ENCODE measurements at regions not wholly inside any gene's neighbourhood (a gene's known extent, or its start where the extent isn't known, plus 50 kb on each side); places are given as distances from the start of the nearest gene placed in this dataset.

DNA sequence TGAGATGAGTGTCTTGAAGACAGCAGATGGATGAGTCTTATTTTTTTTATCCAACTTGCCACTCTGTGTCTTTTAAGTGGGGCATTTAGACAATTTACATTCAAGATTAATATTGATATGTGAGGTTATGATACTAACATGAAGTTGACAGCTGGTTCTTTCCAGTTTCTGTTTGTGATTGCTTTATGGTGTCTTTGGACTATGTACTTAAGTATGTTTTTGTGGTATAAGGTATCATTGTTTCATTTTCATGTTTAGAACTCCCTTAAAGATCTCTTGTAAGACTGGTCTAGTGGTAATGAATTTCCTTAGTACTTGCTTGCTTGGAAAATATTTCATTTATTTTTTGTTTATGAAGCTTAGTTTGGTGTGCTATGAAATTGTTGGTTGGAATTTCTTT is 550.3 kb upstream of the NOVA1 start:
- H3K4me1 Mint-ChIP-seq: no peaks in the 10 kb centered on the region
- DNase-seq (no peak), ATAC-seq (no peak)
- peaks cover 11% of the 10 kb centered on the region for H3K9me3 Mint-ChIP-seq
- no peaks in the 10 kb centered on the region for H3K27me3 Mint-ChIP-seq
- no peak overlapping the region for H3K4me3 Mint-ChIP-seq
- no peak overlapping the region for H3K27ac Mint-ChIP-seq
- H3K36me3 Mint-ChIP-seq (ENCODE audit: low read depth): no peaks in the 10 kb centered on the region

DNA sequence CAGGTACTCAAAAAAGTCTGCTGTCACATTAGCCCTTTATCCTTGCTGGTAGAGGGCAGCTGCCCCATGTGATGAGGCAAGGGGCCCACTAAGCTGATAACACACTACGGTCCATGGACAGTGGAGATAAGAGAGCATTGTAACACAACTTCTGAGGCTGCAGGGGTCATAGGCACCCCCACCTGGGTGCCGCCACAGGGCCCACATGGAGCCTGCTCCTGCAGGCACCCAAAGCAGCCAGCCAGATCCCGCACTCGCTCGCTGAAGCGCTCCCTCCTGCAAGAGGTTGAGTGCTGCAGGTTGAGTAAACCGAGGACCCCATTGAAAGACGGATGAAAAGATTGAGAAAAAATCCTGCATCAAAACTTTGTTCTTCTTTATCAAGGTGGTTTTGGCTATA is 566.3 kb upstream of the NOVA1 start:
- Mint-ChIP-seq H3K4me3 (no peak overlapping the region), H3K27ac (no peak overlapping the region)

DNA sequence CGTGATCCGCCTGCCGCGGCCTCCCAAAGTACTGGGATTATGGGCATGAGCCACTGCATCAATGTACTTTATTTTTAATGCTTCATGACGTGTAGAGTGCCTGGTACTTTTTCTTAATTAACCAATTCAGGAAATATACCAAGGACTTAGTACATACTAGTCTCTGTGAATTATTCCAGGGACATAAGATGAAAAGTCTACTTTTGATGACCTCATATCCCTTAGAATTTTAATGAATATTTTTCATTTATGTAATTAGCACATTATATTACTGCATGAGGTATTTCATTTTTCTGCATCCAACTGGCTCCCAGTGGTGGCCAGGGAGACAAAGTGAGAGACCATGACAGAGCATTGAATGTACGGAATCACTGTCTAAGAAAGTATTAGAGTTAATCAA is 577.7 kb upstream of the NOVA1 start:
- DNase-seq (no peak), ATAC-seq (no peak)
- Mint-ChIP-seq H3K36me3 (ENCODE audit: low read depth) (no peaks in the 10 kb centered on the region), H3K27ac (no peak overlapping the region), H3K4me3 (no peak overlapping the region), H3K27me3 (no peaks in the 10 kb centered on the region), H3K4me1 (no peaks in the 10 kb centered on the region), H3K9me3 (peaks cover 14% of the 10 kb centered on the region)

More for the DNA sequence above, 566.3 kb upstream of the NOVA1 start:
- H3K36me3 Mint-ChIP-seq (ENCODE audit: low read depth): no peaks in the 10 kb centered on the region
- H3K9me3 Mint-ChIP-seq: peaks cover 5% of the 10 kb centered on the region
- ATAC-seq (peak; percentile 7), DNase-seq (no peak)
- no peaks in the 10 kb centered on the region for H3K27me3 Mint-ChIP-seq
- no peaks in the 10 kb centered on the region for H3K4me1 Mint-ChIP-seq

DNA sequence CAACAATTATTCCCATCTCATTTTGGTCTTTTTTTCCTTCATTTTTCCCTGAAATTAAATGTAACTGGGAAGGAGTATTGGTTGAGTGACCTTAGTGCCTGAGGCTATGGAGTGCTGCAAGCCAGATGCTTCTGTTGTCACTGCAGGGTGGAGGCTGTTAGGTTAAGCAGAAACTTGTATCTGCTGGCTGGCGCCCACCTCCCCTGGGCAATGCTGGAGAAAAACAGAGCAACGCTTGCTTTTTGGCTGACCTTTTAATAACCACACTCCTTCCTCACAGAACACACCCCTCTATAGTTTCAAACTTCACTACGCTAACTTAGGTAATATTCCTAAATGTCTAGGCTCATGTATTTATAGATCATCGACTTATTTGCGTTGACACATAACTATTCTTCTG is 583.5 kb upstream of the NOVA1 start:
- Mint-ChIP-seq H3K4me3 (no peak overlapping the region), H3K27me3 (no peaks in the 10 kb centered on the region), H3K36me3 (ENCODE audit: low read depth) (no peaks in the 10 kb centered on the region), H3K4me1 (no peaks in the 10 kb centered on the region), H3K27ac (no peak overlapping the region), H3K9me3 (peaks cover 23% of the 10 kb centered on the region)
- ATAC-seq (no peak), DNase-seq (no peak)

DNA sequence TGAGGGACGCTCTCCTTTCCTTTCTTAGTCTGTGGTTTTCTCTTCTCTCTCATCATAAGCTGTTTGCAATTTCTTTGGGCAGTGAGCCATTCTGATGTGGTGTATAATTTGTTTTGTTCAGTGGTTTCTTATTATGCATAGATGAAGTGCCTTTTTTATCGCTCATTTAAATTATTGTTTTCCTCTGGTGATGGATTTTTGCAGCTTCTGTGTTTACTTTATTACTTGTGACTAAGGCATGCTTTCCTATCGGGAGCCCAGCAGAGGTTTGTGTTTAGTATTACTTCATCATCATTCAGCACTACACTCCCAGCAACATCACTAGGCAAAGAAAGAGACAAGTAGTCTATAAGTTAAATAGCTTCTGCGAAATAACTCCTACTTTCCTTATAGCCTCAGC is 586.6 kb upstream of the NOVA1 start:
- Mint-ChIP-seq H3K9me3 (peaks cover 23% of the 10 kb centered on the region), H3K4me3 (no peak overlapping the region), H3K27ac (no peak overlapping the region)

DNA sequence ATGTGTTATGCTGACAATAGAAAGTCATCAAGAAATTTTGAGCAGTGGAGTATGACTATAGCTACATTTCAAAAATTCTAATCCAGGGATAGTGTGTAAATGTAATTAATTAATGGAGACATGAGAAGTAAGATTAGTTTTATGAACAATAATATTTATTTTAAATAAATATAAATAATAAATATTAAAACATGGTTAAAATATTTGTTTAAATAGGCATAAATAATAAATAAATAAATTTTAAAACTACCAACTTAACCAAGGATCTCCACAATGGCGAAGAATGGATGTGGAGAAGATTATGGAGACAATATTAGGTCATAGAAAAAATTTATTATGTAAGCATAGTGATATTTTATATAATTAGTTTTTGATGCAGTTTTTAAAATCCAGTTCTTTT is 588.2 kb upstream of the NOVA1 start:
- Mint-ChIP-seq H3K27me3 (no peaks in the 10 kb centered on the region), H3K9me3 (peaks cover 23% of the 10 kb centered on the region), H3K36me3 (ENCODE audit: low read depth) (no peaks in the 10 kb centered on the region), H3K4me1 (no peaks in the 10 kb centered on the region), H3K27ac (no peak overlapping the region), H3K4me3 (no peak overlapping the region)
- DNase-seq (no peak), ATAC-seq (no peak)

More for the DNA sequence above, 586.6 kb upstream of the NOVA1 start:
- H3K36me3 Mint-ChIP-seq (ENCODE audit: low read depth): no peaks in the 10 kb centered on the region
- no peak for DNase-seq
- H3K27me3 Mint-ChIP-seq: no peaks in the 10 kb centered on the region
- ATAC-seq: no peak
- H3K4me1 Mint-ChIP-seq: no peaks in the 10 kb centered on the region

DNA sequence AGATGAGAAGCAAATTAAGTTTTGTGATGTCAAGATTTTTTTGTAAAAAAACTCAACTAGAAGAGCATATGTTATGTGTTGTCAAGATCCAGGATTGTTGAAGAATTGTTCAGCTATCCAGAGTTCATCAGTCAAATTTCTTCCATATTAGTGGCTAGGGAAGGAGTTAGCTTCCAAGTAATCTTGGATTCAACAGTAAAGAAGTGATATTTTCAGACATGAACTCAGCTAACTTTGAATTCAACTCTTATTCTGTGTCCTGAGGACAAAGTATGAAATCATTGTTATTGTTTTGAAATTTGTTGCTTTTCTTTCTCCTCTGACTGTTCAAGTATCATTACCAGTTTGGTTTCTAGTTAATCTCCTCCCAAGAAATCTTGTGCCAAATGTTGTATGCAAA is 589.3 kb upstream of the NOVA1 start:
- H3K4me1 Mint-ChIP-seq: no peaks in the 10 kb centered on the region
- no peak overlapping the region for H3K4me3 Mint-ChIP-seq
- H3K27ac Mint-ChIP-seq: no peak overlapping the region
- H3K27me3 Mint-ChIP-seq: no peaks in the 10 kb centered on the region
- ATAC-seq (no peak), DNase-seq (no peak)
- H3K36me3 Mint-ChIP-seq (ENCODE audit: low read depth): no peaks in the 10 kb centered on the region
- peaks cover 23% of the 10 kb centered on the region for H3K9me3 Mint-ChIP-seq

DNA sequence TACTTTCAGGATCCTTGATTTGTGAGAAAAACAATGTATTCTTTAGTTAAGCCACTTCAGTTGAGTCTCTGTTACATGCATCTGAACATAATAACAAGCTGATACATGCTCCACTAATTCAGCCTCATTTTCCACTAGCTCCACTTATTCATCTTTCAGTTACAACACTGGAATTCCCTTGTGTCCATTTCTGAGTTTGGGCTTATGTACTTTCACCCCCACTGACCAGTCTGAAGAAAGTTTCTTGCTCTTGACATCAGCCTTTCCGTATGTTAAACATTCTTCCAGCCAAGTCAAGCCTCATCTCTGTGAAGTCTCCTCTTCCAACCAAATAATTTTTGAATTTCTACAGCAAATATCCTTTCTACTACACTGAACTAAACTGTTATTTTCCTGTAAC is 592.5 kb upstream of the NOVA1 start:
- H3K27me3 Mint-ChIP-seq: no peaks in the 10 kb centered on the region
- H3K4me3 Mint-ChIP-seq: no peak overlapping the region
- H3K36me3 Mint-ChIP-seq (ENCODE audit: low read depth): no peaks in the 10 kb centered on the region
- H3K27ac Mint-ChIP-seq: no peak overlapping the region
- no peak for DNase-seq
- H3K9me3 Mint-ChIP-seq: peaks cover 25% of the 10 kb centered on the region
- ATAC-seq: no peak
- no peaks in the 10 kb centered on the region for H3K4me1 Mint-ChIP-seq

DNA sequence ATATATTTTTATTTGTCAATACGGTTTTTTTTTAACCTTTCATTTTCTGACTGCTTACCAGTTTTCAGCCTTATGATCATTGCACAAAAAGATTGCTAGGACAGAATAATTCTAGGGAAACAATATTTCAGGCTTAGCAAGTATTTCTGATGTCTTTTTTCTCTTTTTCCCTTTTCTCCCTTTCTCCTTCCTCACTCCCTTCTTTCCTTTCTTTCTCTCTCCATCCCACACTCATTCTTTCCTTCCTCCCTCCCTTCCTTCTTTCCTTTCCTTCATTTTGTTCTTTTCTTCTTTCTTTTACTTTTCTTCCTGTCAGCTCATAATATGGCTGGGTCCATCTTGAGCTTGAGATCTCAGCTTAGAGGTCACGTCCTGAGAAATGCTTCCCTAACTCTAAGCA is 601.4 kb upstream of the NOVA1 start:
- no peak for ATAC-seq
- no peak overlapping the region for H3K27ac Mint-ChIP-seq
- no peak for DNase-seq
- H3K36me3 Mint-ChIP-seq (ENCODE audit: low read depth): no peaks in the 10 kb centered on the region
- H3K9me3 Mint-ChIP-seq: peaks cover 1% of the 10 kb centered on the region
- H3K27me3 Mint-ChIP-seq: no peaks in the 10 kb centered on the region
- H3K4me3 Mint-ChIP-seq: no peak overlapping the region
- no peaks in the 10 kb centered on the region for H3K4me1 Mint-ChIP-seq

DNA sequence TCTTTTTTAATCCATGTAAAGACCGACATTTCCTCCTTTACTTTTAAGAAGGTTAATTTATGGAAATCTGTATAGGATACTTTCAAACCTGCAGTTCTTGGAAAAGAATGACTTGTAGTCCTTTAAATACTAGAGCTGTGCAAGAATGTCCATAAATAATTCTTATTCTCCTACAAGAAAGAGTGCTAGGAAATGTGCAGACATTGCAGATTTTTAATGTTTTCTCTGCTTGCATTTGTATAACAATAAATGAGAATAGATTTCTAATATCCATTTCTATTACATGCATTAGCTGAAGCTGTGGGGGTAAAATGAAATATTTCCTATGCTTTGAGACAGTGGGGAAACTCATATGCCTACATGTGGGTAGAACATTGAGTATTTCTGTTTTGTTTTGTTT is 607.2 kb upstream of the NOVA1 start:
- Mint-ChIP-seq H3K36me3 (ENCODE audit: low read depth) (no peaks in the 10 kb centered on the region), H3K27me3 (no peaks in the 10 kb centered on the region), H3K27ac (no peak overlapping the region), H3K4me1 (no peaks in the 10 kb centered on the region), H3K9me3 (peaks cover 12% of the 10 kb centered on the region), H3K4me3 (no peak overlapping the region)
- no peak for DNase-seq
- no peak for ATAC-seq

DNA sequence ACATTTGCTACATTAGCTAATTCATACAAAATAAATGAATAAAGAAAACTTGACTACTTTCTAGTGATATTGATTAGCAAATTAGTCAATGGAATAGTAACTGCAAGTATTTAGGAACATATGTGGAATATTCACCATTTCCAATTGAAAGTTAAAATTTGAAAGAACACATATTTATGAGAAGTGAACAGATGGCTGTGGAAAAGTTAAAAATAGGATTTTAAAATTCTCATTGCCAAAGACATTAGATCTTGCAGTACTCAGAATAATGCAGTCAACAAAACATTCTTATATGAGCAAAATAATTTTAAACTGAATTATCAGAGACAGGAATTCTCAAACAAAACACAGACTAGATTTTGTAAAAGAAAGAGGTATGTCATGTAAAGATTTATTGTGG is 613.9 kb upstream of the NOVA1 start:
- no peaks in the 10 kb centered on the region for H3K27me3 Mint-ChIP-seq
- H3K9me3 Mint-ChIP-seq: peaks cover 22% of the 10 kb centered on the region
- H3K4me3 Mint-ChIP-seq: no peak overlapping the region
- ATAC-seq (no peak), DNase-seq (no peak)
- H3K27ac Mint-ChIP-seq: no peak overlapping the region
- no peaks in the 10 kb centered on the region for H3K36me3 Mint-ChIP-seq (ENCODE audit: low read depth)
- H3K4me1 Mint-ChIP-seq: no peaks in the 10 kb centered on the region

DNA sequence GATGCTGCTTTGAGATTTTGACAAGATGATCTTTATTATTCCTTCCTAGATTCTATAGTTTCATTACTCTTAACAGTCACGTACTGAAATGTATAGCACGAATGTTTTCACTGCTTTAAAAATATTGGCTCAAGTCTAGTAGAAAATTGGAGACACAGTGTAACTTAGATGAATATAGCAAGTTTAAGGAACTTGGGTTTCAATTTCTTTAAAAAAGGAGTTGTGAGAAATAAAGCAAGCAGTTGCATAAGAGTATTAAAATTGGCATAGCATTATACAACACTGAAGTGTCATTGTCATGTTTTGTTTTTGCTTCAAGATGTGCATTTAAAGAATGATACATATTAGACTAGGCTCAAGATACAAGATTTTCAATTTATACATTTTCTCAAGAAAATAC is 624.8 kb upstream of the NOVA1 start:
- Mint-ChIP-seq H3K4me3 (no peak overlapping the region), H3K27me3 (no peaks in the 10 kb centered on the region), H3K9me3 (peaks cover 16% of the 10 kb centered on the region), H3K27ac (no peak overlapping the region), H3K36me3 (ENCODE audit: low read depth) (no peaks in the 10 kb centered on the region), H3K4me1 (no peaks in the 10 kb centered on the region)
- ATAC-seq: no peak
- no peak for DNase-seq

DNA sequence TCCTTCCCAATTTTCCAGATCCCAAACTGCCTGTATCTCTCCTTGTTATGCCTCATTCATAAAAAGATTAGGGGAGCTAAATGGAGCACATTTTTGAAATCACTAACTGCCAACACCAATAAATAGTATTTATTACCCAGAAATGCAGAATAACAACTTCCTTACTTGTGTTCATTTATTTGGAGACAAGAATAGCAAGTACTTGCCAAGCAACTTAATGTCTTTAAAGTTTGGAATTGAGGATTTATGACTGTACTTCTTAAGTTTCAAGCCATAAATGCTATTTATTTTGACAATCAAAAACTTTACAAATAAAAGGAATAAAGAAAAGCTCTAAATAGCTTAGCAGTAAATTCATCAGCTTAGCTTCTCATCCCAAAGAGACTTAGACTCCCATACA is 626.1 kb upstream of the NOVA1 start:
- Mint-ChIP-seq H3K27ac (no peak overlapping the region), H3K36me3 (ENCODE audit: low read depth) (no peaks in the 10 kb centered on the region), H3K4me3 (no peak overlapping the region), H3K27me3 (no peaks in the 10 kb centered on the region), H3K9me3 (peaks cover 15% of the 10 kb centered on the region), H3K4me1 (no peaks in the 10 kb centered on the region)
- DNase-seq (no peak), ATAC-seq (no peak)

DNA sequence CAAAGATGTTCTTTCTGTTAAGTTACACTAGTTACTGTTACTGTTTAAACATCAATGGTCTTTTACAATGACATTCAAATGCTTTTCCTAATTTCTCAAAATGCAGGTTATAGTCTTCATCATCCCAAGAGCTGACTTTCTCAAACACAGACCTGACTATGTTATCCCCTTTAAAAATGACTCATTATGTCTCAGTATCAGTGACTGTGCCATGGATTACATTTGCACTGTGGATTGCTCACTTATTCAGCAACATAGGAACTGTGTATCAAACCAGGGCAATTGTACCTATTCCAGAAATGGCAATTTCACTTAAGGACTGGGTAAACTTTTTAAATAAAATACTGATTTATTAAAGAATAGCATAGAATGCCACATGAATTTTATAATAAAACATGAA is 630.2 kb upstream of the NOVA1 start:
- ATAC-seq: no peak
- Mint-ChIP-seq H3K9me3 (peaks cover 19% of the 10 kb centered on the region), H3K4me3 (no peak overlapping the region), H3K4me1 (no peaks in the 10 kb centered on the region), H3K27ac (no peak overlapping the region), H3K27me3 (no peaks in the 10 kb centered on the region), H3K36me3 (ENCODE audit: low read depth) (no peaks in the 10 kb centered on the region)
- no peak for DNase-seq

DNA sequence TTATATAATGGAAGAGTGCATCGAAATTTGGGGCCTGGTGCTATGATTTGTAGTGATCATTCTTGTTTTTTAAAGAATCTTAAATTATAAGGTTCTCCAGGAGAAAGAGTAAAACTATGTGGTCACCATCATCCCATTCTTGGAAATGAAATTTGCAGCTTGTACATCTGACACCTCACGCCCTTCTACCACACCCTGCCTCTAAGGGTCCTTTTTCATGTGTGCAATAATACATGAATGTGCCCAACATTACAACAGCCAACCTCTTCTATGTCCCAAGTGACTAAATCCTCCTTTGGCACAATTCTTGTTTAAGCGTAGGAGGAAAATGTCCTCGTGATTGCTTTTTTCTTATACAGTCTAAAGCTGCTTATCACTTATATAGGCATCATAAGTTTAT is 636.5 kb upstream of the NOVA1 start:
- ATAC-seq (no peak), DNase-seq (no peak)
- Mint-ChIP-seq H3K27ac (no peak overlapping the region), H3K9me3 (peaks cover 32% of the 10 kb centered on the region), H3K36me3 (ENCODE audit: low read depth) (no peaks in the 10 kb centered on the region), H3K4me3 (no peak overlapping the region), H3K4me1 (no peaks in the 10 kb centered on the region), H3K27me3 (no peaks in the 10 kb centered on the region)

DNA sequence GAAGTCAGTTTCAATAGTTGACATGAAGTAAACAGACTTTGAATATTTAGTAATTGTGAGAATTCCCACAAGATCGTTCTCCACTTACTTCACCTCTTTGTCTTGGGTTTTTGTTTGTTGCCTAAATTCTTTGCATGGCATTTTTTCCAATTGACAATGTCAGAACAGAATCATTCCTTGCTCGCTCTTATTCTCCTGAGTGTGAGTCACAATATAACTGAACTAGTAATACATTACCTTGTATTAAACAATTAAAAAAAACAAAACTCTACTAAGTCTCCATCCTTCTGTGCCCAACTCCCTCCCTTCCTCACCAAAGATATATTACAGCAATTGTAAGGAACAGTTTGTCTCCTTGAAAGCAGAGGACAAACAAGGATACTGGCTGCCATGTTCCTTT is 638.8 kb upstream of the NOVA1 start:
- Mint-ChIP-seq H3K27me3 (no peaks in the 10 kb centered on the region), H3K36me3 (ENCODE audit: low read depth) (no peaks in the 10 kb centered on the region), H3K4me1 (no peaks in the 10 kb centered on the region), H3K9me3 (peaks cover 31% of the 10 kb centered on the region), H3K27ac (no peak overlapping the region), H3K4me3 (no peak overlapping the region)
- DNase-seq (no peak), ATAC-seq (no peak)
